ENCODE measurements at regions not wholly inside any gene's neighbourhood (a gene's known extent, or its start where the extent isn't known, plus 50 kb on each side); places are given as distances from the start of the nearest gene placed in this dataset.

GRCh38 chr3:28067014-28067413 is 174.4 kb upstream of the CMC1 start:
- Mint-ChIP-seq H3K27me3 (no peaks in the 10 kb centered on the region), H3K27ac (no peak overlapping the region), H3K4me1 (ENCODE audit: low read depth) (no peaks in the 10 kb centered on the region)

DNA sequence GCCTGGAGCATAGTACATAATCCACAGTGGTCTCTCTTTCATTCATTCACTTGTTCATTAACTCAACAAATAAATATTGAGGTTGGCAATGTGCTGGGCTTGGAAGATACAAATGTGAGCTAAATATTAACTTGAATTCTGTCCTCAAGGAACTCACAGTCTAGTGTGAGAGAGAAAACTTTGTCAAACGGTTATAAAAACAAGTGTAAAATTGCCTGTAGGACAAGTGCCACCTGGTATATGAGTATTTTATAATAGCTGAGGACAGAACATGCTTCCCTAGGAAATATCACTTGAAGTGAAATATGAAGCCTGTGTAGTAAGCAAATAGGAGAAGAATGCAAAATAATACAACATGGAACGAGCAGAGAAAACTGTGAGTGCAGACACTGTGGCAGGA is 173.1 kb upstream of the CMC1 start:
- Mint-ChIP-seq H3K4me1 (ENCODE audit: low read depth) (no peaks in the 10 kb centered on the region), H3K27ac (no peak overlapping the region), H3K27me3 (no peaks in the 10 kb centered on the region), H3K9me3 (ENCODE audit: low read depth) (no peaks in the 10 kb centered on the region), H3K36me3 (ENCODE audit: insufficient read depth) (no peaks in the 10 kb centered on the region), H3K4me3 (ENCODE audit: low read depth) (no peak overlapping the region)
- no peak for DNase-seq (ENCODE audit: low spot score, unreplicated experiment)
- no peak for TF ChIP-seq CTCF (IDR thresholded peaks at IDR 0.05; ENCODE audit: unreplicated experiment)

More at GRCh38 chr3:28067014-28067413, 174.4 kb upstream of the CMC1 start:
- no peak for DNase-seq (ENCODE audit: low spot score, unreplicated experiment)
- Mint-ChIP-seq H3K36me3 (ENCODE audit: insufficient read depth) (no peaks in the 10 kb centered on the region), H3K9me3 (ENCODE audit: low read depth) (no peaks in the 10 kb centered on the region), H3K4me3 (ENCODE audit: low read depth) (no peak overlapping the region)
- TF ChIP-seq CTCF (IDR thresholded peaks at IDR 0.05; ENCODE audit: unreplicated experiment) = no peak

DNA sequence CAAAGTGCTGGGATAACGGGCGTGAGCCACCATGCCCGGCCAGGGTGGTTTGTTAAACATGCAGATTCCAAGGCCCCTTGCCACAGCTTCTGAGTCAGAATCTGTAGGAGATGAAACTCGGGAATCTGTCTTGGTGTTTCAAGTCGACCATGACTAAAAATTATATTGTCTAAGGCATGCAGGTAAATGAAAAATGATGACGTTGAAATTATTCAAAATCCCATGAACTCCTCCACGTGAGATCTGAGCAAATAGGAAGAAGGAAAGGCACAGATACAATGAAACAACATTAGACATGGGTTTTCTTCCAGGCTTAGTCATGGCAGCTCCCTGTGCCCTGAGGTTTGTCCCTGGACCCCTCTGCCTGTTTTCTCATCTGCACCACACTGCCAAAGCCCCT is 172.0 kb upstream of the CMC1 start:
- no peaks in the 10 kb centered on the region for H3K4me1 Mint-ChIP-seq (ENCODE audit: low read depth)
- DNase-seq (ENCODE audit: low spot score, unreplicated experiment) = no peak
- TF ChIP-seq CTCF (IDR thresholded peaks at IDR 0.05; ENCODE audit: unreplicated experiment) = no peak
- H3K27me3 Mint-ChIP-seq = no peaks in the 10 kb centered on the region
- no peak overlapping the region for H3K4me3 Mint-ChIP-seq (ENCODE audit: low read depth)
- H3K27ac Mint-ChIP-seq = no peak overlapping the region
- H3K36me3 Mint-ChIP-seq (ENCODE audit: insufficient read depth) = no peaks in the 10 kb centered on the region
- H3K9me3 Mint-ChIP-seq (ENCODE audit: low read depth) = no peaks in the 10 kb centered on the region

- H3K4me3 Mint-ChIP-seq (ENCODE audit: low read depth) = no peak overlapping the region
Observed at GRCh38 chr3:28076246-28076645, 165.2 kb upstream of the CMC1 start.

GRCh38 chr3:28077572-28077971 is 163.8 kb upstream of the CMC1 start:
- H3K9me3 Mint-ChIP-seq (ENCODE audit: low read depth) = no peaks in the 10 kb centered on the region
- H3K27me3 Mint-ChIP-seq = peaks cover 4% of the 10 kb centered on the region
- H3K36me3 Mint-ChIP-seq (ENCODE audit: insufficient read depth) = no peaks in the 10 kb centered on the region
- H3K4me1 Mint-ChIP-seq (ENCODE audit: low read depth) = no peaks in the 10 kb centered on the region
- H3K4me3 Mint-ChIP-seq (ENCODE audit: low read depth) = no peak overlapping the region
- no peak for DNase-seq (ENCODE audit: low spot score, unreplicated experiment)
- no peak for TF ChIP-seq CTCF (IDR thresholded peaks at IDR 0.05; ENCODE audit: unreplicated experiment)
- H3K27ac Mint-ChIP-seq = no peak overlapping the region

More at GRCh38 chr3:28076246-28076645, 165.2 kb upstream of the CMC1 start:
- DNase-seq (ENCODE audit: low spot score, unreplicated experiment) = no peak
- Mint-ChIP-seq H3K4me1 (ENCODE audit: low read depth) (no peaks in the 10 kb centered on the region), H3K9me3 (ENCODE audit: low read depth) (no peaks in the 10 kb centered on the region), H3K27me3 (no peaks in the 10 kb centered on the region), H3K36me3 (ENCODE audit: insufficient read depth) (no peaks in the 10 kb centered on the region), H3K27ac (no peak overlapping the region)
- TF ChIP-seq CTCF (IDR thresholded peaks at IDR 0.05; ENCODE audit: unreplicated experiment) = no peak

All from progenitor cell of endocrine pancreas (in vitro differentiated cells).